ENCODE measurements at regions not wholly inside any gene's neighbourhood (a gene's known extent, or its start where the extent isn't known, plus 50 kb on each side); places are given as distances from the start of the nearest gene placed in this dataset.
A peak's percentile ranks its signal among the peaks of the same experiment; 100 is the strongest.

DNA sequence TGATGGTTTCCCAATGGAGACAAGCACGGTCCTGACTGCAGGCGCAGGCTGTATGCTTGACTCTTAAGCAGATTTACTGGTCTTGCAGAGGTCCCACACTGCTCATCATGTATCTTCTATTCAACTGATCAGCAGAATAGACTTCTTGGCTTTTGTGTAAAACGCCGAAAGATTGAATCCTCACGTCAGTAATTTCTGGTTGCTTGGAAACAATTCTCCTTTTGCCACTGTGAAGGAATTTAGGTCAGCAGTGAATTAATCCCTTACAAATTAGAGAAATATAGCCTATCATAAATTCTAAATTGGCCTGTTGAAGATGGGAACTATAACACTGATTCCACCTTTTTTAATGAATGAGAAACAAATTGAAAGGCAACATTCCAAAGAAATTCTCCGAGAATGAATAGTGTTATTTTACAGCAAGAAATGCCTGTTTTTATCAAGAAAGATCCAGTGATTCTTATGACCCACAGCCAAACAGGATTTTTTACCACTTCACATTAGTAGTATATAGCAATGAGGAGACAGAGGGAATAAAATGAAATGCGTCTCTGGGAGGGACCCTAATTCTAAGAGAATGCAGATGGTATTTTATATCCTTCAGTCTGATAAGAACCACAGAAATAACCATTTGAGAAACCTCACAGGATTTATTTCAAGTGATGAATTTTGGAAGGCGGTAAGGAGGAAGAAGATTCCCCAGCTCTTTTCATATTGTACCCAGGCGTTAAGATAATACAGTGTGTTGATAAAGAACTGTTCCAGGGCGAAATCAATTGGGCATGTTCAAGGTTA is 362.5 kb downstream of the RAB38 start:
- no peaks in the 10 kb centered on the region for H3K9me3 ChIP-seq (ENCODE audit: low read depth)
- no peak for TF ChIP-seq EZH2 (IDR thresholded peaks at IDR 0.05)

DNA sequence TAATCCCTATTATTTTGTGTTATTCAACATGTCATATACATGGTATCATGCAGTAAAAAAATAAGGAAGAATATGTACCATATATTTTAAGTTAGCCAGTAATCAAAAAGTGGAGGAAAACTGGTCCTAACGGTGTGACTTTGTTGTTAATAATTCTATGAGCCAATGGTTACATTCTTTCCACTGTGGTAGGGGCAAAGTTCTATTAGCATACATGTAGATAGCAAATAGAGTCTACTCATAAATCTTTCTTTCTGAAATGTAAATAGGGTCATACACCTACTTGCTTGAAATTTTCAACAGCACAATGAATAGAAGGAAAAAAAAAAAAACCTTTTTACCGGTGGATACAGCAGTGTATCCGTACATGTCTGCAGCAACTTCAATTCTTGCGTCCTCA is 364.8 kb downstream of the RAB38 start:
- no peaks in the 10 kb centered on the region for H3K79me2 ChIP-seq (ENCODE audit: low read depth)
- H3F3A ChIP-seq (ENCODE audit: low read depth), result no peaks in the 10 kb centered on the region
- Mint-ChIP-seq H3K36me3 (no peaks in the 10 kb centered on the region), H3K4me1 (no peaks in the 10 kb centered on the region), H3K27me3 (ENCODE audit: insufficient read depth, low read depth) (no peaks in the 10 kb centered on the region), H3K4me3 (no peak overlapping the region), H3K9me3 (no peaks in the 10 kb centered on the region), H3K27ac (no peak overlapping the region)
- no peak overlapping the region for H2AFZ ChIP-seq (replicated peaks)
- H3K4me2 ChIP-seq, result no peak overlapping the region
- H3K27me3 ChIP-seq, result no peaks in the 10 kb centered on the region
- no peak overlapping the region for H3K4me3 ChIP-seq
- no peaks in the 10 kb centered on the region for H3K4me1 ChIP-seq
- no peak overlapping the region for H3K9ac ChIP-seq
- no peaks in the 10 kb centered on the region for H3K36me3 ChIP-seq
- TF ChIP-seq EZH2phosphoT487 (IDR thresholded peaks at IDR 0.05) (no peak), EZH2 (IDR thresholded peaks at IDR 0.05) (no peak)
- TF ChIP-seq, protein P1, sequence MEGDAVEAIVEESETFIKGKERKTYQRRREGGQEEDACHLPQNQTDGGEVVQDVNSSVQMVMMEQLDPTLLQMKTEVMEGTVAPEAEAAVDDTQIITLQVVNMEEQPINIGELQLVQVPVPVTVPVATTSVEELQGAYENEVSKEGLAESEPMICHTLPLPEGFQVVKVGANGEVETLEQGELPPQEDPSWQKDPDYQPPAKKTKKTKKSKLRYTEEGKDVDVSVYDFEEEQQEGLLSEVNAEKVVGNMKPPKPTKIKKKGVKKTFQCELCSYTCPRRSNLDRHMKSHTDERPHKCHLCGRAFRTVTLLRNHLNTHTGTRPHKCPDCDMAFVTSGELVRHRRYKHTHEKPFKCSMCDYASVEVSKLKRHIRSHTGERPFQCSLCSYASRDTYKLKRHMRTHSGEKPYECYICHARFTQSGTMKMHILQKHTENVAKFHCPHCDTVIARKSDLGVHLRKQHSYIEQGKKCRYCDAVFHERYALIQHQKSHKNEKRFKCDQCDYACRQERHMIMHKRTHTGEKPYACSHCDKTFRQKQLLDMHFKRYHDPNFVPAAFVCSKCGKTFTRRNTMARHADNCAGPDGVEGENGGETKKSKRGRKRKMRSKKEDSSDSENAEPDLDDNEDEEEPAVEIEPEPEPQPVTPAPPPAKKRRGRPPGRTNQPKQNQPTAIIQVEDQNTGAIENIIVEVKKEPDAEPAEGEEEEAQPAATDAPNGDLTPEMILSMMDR (IDR thresholded peaks at IDR 0.05), result no peak
- no peak for DNase-seq (ENCODE audit: low spot score)
- H3K27ac ChIP-seq, result no peak overlapping the region
- no peaks in the 10 kb centered on the region for H3K9me3 ChIP-seq (ENCODE audit: low read depth)
- H4K20me1 ChIP-seq (ENCODE audit: low read depth), result no peaks in the 10 kb centered on the region

More for the DNA sequence above, 362.5 kb downstream of the RAB38 start:
- no peaks in the 10 kb centered on the region for H3K27me3 ChIP-seq
- H3K4me1 ChIP-seq, result no peaks in the 10 kb centered on the region
- no peak overlapping the region for H3K4me2 ChIP-seq
- H3K4me3 ChIP-seq, result no peak overlapping the region
- H4K20me1 ChIP-seq (ENCODE audit: low read depth), result no peaks in the 10 kb centered on the region
- H3K4me3 Mint-ChIP-seq, result no peak overlapping the region
- no peak for DNase-seq (ENCODE audit: low spot score)
- H3K27ac Mint-ChIP-seq, result no peak overlapping the region
- H3K27ac ChIP-seq, result no peak overlapping the region
- H3K9ac ChIP-seq, result no peak overlapping the region
- no peaks in the 10 kb centered on the region for H3K36me3 ChIP-seq
- H3K36me3 Mint-ChIP-seq, result no peaks in the 10 kb centered on the region
- H3K79me2 ChIP-seq (ENCODE audit: low read depth), result no peaks in the 10 kb centered on the region
- no peaks in the 10 kb centered on the region for H3K4me1 Mint-ChIP-seq
- H3K27me3 Mint-ChIP-seq (ENCODE audit: insufficient read depth, low read depth), result no peaks in the 10 kb centered on the region
- no peaks in the 10 kb centered on the region for H3F3A ChIP-seq (ENCODE audit: low read depth)
- H3K9me3 Mint-ChIP-seq, result no peaks in the 10 kb centered on the region
- H2AFZ ChIP-seq (replicated peaks), result no peak overlapping the region

DNA sequence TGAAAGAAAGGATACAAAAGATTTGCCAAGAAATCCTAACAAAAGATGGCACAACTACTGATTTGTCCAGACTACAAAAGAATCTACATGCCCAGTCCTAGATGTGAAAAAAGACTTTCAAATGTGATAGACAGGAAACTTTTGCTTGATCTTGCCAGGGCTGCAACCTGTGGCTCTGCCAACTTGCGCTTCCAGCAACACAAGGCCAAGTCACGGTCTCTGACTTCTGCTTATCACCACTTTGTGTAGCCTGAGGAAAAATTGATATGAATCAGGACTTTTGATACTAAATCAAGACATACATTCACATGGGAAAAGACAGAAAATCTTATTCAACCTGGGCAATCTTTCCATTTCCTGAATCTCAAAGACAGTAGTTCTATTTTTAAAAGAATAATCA is 366.0 kb downstream of the RAB38 start:
- Mint-ChIP-seq H3K9me3 (no peaks in the 10 kb centered on the region), H3K27me3 (ENCODE audit: insufficient read depth, low read depth) (no peaks in the 10 kb centered on the region), H3K36me3 (no peaks in the 10 kb centered on the region), H3K4me1 (no peaks in the 10 kb centered on the region), H3K27ac (no peak overlapping the region), H3K4me3 (no peak overlapping the region)
- H4K20me1 ChIP-seq (ENCODE audit: low read depth), result no peaks in the 10 kb centered on the region
- no peak overlapping the region for H3K4me2 ChIP-seq
- no peak for TF ChIP-seq EZH2phosphoT487 (IDR thresholded peaks at IDR 0.05)
- no peak for DNase-seq (ENCODE audit: low spot score)
- H3K27me3 ChIP-seq, result no peaks in the 10 kb centered on the region
- H2AFZ ChIP-seq (replicated peaks), result no peak overlapping the region
- no peaks in the 10 kb centered on the region for H3K36me3 ChIP-seq
- H3K79me2 ChIP-seq (ENCODE audit: low read depth), result no peaks in the 10 kb centered on the region
- no peaks in the 10 kb centered on the region for H3F3A ChIP-seq (ENCODE audit: low read depth)
- no peak overlapping the region for H3K27ac ChIP-seq
- no peaks in the 10 kb centered on the region for H3K4me1 ChIP-seq
- H3K9me3 ChIP-seq (ENCODE audit: low read depth), result no peaks in the 10 kb centered on the region
- no peak overlapping the region for H3K4me3 ChIP-seq
- H3K9ac ChIP-seq, result no peak overlapping the region

DNA sequence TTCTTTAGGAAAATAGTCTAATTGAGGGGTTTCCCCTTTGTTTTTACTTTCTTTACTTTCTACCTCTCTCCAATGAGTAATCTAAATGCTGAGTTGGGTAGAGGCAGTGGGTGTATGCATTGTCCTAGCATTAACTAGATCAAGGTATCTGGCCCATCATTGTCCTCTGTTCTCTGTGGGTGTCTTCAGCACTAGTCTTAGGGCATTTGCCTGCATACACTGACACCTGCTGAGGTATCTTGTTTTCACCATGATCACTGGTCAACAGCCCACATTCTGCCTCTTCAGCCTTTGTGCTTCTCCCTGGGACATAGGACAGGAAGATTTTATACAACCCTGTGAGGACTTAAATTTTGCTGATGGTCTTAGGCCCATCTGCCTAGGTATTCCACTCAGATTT is 371.1 kb downstream of the RAB38 start:
- Mint-ChIP-seq H3K4me1 (no peaks in the 10 kb centered on the region), H3K27ac (no peak overlapping the region), H3K27me3 (ENCODE audit: insufficient read depth, low read depth) (no peaks in the 10 kb centered on the region), H3K4me3 (no peak overlapping the region), H3K9me3 (no peaks in the 10 kb centered on the region), H3K36me3 (no peaks in the 10 kb centered on the region)
- Histone ChIP-seq H3K79me2 (ENCODE audit: low read depth) (no peaks in the 10 kb centered on the region), H4K20me1 (ENCODE audit: low read depth) (no peaks in the 10 kb centered on the region), H3K27ac (no peak overlapping the region), H3K4me1 (no peaks in the 10 kb centered on the region), H3K4me2 (no peak overlapping the region), H3K36me3 (no peaks in the 10 kb centered on the region), H3K9ac (no peak overlapping the region), H3K4me3 (no peak overlapping the region), H3K27me3 (no peaks in the 10 kb centered on the region), H3F3A (ENCODE audit: low read depth) (no peaks in the 10 kb centered on the region), H2AFZ (replicated peaks) (no peak overlapping the region), H3K9me3 (ENCODE audit: low read depth) (no peaks in the 10 kb centered on the region)
- no peak for TF ChIP-seq EZH2phosphoT487 (IDR thresholded peaks at IDR 0.05)
- TF ChIP-seq, protein P1 (IDR thresholded peaks at IDR 0.05), result no peak
- DNase-seq (ENCODE audit: low spot score), result peak; percentile 34
